GM18867 (cell line): ENCODE measurements at regions not wholly inside any gene's neighbourhood (a gene's known extent, or its start where the extent isn't known, plus 50 kb on each side); places are given as distances from the start of the nearest gene placed in this dataset.
"Not testable (repeated sequence)": the region's sequence is repeated elsewhere in the genome, so short reads cannot be mapped to it uniquely, and the experiment has no call there.

ENCODE experiments used
- ATAC-seq: cut with Tn5 transposase; IDR thresholded peaks from one replicate; pipeline ENCODE4 v1.9.1; 2021; ENCODE audit warnings: mild to moderate bottlenecking, moderate library complexity; ENCODE audit not compliant: unreplicated experiment

GRCh38 chr7:68205826-68206225 lies 1209.2 kb downstream of the TYW1 start:
- ATAC-seq: no peak

DNA sequence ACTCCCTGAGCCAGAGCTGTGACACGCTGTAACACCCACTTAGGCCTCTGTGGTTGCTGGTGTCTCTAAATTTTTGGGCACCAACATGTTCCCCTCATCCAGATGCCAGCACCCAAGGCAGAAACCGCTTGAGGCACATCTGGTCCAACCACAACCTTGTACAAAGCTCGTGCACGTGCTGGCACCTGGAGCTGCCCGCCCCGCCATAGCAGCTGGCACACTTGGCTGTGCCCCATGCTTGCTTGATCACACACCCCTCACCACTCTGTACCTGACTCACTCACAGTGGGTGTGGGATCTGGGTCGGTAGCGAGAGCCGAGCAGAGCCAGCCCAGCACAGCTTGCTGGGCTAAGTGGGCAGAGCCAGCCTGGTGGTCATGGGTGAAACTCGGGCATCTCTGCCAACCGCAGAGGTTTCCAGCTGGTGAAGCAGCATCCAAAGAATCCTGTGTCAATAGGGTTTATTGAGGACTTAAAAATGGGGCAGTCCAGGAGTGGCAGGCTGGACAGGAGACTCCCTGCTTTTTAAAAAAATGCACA lies 1210.4 kb downstream of the TYW1 start:
- no peak for ATAC-seq

DNA sequence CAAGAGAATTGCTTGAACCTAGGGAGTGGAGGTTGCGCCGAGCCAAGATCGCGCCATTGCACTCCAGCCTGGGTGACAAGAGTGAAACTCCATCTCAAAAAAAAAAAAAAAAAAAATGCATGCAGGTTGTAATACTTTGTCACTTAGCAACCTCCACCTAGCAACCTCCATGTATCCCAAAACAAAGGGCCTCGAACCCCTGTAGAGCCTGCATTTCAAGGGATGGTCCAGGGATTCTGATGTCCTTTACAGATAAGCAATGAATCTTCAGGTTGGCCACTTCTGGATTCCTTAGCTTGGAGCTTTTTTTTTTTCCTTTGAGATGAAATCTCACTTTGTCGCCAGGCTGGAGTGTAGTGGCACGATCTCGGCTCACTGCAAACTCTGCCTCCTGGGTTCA lies 1211.0 kb downstream of the TYW1 start:
- ATAC-seq: no peak

GRCh38 chr7:68209486-68209885 lies 1212.9 kb downstream of the TYW1 start:
- ATAC-seq: no peak

DNA sequence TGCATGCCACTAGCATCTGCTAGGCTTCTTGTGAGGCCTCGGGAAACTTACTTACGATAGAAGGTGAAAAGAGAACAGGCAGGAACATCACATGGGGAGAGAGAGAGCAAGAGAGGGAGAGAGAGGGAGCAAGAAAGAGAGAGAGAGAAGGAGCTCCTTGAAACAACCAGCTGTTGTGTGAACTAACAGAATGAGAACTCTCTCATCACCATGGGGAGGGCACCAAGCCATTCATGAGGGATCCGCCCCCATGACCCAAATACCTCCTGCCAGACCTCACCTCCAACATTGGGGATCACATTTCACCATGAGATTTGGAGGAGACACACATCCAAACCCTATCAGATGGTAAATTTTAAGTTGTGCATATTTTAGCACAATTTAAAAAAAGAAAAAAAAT lies 1217.2 kb downstream of the TYW1 start:
- ATAC-seq: no peak

GRCh38 chr7:68216051-68216450 lies 1219.4 kb downstream of the TYW1 start:
- no peak for ATAC-seq

GRCh38 chr7:68217426-68217825 lies 1220.8 kb downstream of the TYW1 start:
- ATAC-seq: no peak

DNA sequence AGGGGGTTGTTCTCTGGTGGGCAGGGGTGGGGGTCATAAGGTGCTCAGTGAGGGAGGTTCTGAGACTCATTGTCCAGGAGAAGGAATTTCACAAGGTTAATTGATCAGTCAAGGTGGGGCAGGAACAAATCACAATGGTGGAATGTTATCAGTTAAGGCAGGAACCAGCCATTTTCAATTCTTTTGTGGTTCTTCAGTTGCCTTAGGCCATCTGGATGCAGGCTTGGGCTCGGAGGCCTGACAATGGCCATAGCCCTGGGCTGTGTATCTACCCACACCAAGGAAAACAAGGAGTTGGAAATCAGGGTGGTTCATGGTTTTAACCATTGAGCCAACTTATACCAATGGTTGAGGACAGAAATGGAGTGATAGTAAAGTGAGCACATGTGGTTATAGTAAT lies 1221.8 kb downstream of the TYW1 start:
- ATAC-seq: no peak

- no peak for ATAC-seq
Observed at GRCh38 chr7:68222311-68222710, 1225.7 kb downstream of the TYW1 start.

- ATAC-seq: no peak
Observed at GRCh38 chr7:68224041-68224741, 1227.6 kb downstream of the TYW1 start.

DNA sequence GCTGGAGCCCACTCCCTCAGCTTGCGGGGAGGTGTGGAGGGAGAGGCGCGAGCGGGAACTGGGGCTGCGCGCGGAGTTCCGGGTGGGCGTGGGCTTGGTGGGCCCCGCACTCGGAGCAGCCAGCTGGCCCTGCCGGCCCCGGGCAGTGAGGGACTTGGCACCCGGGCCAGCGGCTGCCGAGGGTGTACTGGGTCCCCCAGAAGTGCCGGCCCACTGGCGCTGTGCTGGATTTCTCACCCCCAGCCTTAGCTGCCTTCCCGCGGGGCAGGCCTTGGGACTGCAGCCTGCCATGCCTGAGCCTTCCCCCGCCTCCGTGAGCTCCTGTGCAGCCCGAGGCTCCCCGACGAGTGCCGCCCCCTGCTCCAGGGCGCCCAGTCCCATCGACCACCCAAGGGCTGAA lies 1234.4 kb downstream of the TYW1 start:
- ATAC-seq: not testable (repeated sequence)

- ATAC-seq: no peak
Observed at GRCh38 chr7:68235937-68236336, 1239.3 kb downstream of the TYW1 start.

DNA sequence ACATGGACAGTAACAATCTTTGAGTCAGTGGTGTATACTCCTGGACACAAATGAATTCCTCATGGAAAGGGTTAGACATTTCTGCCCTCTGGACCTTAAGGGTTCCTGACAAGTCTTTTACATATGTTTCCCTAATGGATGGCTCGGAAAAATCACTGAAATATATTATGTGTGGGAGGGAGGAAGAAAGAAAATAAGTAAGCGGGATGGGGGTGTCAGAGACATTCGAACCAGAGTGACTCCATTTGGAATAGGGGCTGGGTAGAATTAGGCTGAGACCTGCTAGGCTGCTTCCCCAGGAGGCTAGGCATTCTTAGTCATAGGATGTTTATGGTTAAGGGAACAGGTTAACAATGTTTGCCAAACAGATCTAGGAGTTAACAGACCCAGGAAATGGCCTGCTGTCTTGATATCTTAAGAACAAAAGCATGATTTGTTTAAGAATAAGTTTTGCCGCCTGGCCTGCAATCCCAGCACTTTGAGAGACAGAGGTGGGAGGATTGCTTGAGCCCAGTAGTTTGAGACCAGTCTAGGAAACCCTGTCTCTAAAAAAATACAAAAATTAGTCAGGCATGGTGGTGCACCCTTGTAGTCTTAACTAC lies 1241.7 kb downstream of the TYW1 start:
- ATAC-seq: no peak

DNA sequence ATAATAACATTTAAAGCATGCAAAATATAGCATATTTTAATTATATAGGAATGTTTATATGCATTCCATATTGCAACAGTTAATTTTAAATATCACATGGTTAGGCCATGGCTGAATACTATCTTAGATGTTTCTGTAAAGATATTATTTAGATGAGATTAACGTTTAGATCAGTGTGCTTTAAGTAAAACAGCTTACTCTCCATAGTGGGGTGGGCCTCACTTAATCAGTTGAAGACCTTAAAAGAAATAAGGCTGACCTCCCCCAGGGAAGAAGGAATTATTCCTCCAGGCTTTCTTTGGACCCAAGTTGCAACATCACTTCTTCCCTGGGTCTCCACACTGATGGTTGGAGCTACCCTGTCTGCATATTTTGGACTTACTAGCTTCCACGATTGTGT lies 1246.5 kb downstream of the TYW1 start:
- ATAC-seq: no peak

DNA sequence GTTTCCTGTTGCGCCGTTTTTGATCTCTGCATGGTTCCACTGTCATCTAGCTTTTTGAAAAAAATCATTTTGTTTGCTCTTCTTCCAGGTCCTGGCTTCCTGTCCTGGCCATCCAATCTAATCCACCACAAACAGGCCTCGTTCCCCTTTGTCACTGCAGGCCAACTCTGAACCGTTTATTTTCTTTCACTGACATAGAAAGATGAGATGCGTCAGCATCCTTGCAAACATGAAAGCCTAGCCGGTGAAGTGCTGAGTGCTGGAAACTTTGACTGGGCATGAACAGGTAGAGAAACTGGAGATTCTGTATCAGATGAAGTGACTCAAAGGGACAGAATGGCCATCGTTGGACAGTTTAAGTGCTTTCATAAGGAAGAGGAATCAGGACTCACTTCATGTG lies 1247.8 kb downstream of the TYW1 start:
- ATAC-seq: no peak

- no peak for ATAC-seq
Observed at GRCh38 chr7:68245688-68246087, 1249.1 kb downstream of the TYW1 start.

- no peak for ATAC-seq
Observed at GRCh38 chr7:68246189-68246633, 1249.6 kb downstream of the TYW1 start.

DNA sequence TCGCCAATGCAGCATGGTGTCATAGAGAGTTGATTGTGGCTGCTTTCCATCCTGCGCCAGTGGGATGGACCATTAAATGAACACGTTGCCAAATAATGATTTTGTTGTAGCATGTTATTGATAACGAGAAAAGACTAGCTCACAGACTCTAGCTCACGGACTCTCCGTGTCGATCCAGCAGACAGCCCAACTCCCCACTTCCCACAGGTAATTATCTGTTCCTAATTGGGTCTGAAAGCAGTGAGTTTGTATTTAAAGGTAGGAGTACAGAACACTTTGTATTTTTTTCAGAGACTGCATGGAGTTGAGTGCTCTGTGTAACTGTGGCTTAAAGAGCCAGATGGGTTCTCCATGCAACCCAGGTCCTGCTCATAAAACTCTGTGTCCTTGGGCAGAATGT lies 1250.5 kb downstream of the TYW1 start:
- no peak for ATAC-seq

DNA sequence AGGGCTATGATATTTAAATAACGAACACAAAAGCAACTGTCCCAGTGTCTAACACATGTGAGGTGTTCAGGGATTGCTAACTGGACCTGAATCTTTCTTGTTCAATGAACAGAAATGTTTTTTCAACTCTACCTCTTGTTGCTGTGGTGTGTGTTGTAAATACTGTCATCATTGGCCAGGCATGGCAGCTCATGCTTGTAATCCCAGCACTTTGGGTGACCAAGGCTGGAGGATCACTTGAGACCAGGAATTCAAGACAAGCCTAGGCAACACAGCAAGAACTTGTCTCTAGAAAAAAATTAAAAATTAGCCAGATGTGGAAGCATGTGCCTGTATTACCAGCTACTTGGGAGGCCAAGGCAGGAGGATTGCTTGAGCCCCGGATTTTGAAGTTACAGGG lies 1250.9 kb downstream of the TYW1 start:
- no peak for ATAC-seq

- no peak for ATAC-seq
Observed at GRCh38 chr7:68248973-68249372, 1252.3 kb downstream of the TYW1 start.

DNA sequence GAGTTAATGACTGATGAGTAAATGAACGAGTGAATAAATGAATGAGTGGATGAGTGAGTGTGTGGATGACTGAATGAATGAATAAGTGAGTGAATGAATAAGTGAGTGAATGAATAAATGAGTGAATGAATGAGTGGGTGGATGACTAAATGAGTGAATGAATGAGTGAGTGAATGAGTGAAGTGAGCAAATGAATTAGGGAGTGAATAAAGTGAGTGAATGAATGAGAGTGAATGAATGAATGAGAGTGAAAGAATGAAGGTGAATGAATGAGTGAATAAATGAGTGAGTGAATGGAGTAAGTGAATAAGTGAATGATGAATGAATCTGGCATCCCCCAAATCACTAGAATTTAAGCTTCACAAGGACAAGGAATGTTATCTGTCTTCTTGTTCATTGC lies 1253.0 kb downstream of the TYW1 start:
- no peak for ATAC-seq

- no peak for ATAC-seq
Observed at GRCh38 chr7:68250143-68250542, 1253.5 kb downstream of the TYW1 start.

DNA sequence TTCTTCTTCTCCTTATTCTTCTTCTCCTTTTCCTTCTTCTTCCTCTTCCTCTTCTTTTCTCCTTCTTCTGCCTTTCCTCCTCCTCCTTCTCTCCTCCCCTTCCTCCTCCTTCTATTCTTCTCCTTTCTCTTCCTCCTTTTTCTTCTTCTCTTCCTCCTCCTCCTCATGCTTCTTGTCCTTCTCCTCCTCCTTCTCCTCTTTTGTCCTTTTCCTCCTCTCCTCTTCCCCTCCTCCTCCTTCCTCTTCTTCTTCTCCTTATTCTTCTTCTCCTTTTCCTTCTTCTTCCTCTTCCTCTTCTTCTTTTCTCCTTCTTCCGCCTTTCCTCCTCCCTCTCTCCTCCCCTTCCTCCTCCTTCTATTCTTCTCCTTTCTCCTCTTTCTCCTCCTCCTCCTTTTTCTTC lies 1258.2 kb downstream of the TYW1 start:
- not testable (repeated sequence) for ATAC-seq
